GM21619 (cell line): ENCODE measurements at regions not wholly inside any gene's neighbourhood (a gene's known extent, or its start where the extent isn't known, plus 50 kb on each side); places are given as distances from the start of the nearest gene placed in this dataset.
"Not testable (repeated sequence)": the region's sequence is repeated elsewhere in the genome, so short reads cannot be mapped to it uniquely, and the experiment has no call there.

ENCODE experiments used
- ATAC-seq: cut with Tn5 transposase; IDR thresholded peaks from one replicate; pipeline ENCODE4 v1.9.1; 2021; ENCODE audit not compliant: unreplicated experiment

GRCh38 chr10:28354511-28354910 is 51.6 kb upstream of the MPP7 start:
- no peak for ATAC-seq

GRCh38 chr10:28355376-28355775 is 52.5 kb upstream of the MPP7 start:
- no peak for ATAC-seq

DNA sequence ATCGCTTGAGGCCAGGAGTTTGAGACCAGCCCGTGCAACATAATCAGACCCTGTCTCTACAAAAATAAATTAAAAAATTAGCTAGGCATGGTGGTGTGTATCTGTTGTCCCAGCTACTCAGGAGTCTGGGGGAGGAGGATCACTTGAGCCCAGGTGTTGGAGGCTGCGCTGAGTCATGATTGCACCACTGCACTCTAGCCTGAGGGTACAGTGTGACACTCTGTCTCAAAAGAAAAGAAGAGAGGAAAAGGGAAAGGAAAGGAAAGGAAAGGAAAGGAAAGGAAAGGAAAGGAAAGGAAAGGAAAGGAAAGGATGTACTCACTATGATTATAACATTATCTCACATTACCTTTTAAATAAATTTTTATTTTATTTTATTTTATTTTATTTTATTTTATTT is 56.5 kb upstream of the MPP7 start:
- no peak for ATAC-seq

- no peak for ATAC-seq
These were observed 57.3 kb upstream of the MPP7 start for GRCh38 chr10:28360175-28360574.

DNA sequence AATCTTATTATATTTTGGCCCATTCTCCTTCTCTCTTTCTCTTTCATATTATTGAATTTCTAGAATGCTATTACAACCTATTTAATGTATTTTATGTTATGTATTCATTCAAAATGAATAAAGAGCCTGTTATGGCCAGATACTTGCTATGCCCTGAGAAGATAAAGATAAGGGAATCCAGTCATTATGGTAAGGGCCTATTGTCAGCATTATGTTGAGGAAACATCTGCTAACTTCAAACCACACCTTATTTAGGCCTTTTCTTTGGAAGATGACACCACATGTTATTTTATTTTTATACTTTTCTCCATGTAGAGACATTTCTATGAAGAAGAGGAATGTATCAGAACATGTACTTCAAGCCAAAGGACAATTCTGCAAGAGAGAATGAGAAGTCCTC is 60.5 kb upstream of the MPP7 start:
- ATAC-seq = no peak

GRCh38 chr10:28365840-28366239 is 63.0 kb upstream of the MPP7 start:
- ATAC-seq = no peak

GRCh38 chr10:28366994-28367393 is 64.1 kb upstream of the MPP7 start:
- no peak for ATAC-seq

DNA sequence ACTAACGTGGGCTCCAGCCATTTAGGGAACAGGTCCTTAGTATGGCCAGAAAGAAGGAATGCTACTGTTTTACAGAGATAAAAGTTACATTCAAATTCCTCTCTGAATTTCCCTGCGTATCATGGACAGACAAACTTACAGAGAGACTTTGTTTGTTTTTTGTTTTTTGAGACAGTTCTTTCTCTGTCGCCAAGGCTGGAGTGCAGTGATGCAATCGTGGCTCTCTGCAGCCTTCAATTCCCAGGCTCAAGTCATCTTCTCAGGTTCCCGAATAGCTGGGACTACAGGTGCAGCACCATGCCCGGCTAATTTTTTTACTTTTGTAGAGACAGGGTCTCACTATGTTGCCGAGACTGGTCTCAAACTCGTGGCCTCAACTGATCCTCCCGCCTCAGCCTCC is 64.5 kb upstream of the MPP7 start:
- ATAC-seq = no peak

DNA sequence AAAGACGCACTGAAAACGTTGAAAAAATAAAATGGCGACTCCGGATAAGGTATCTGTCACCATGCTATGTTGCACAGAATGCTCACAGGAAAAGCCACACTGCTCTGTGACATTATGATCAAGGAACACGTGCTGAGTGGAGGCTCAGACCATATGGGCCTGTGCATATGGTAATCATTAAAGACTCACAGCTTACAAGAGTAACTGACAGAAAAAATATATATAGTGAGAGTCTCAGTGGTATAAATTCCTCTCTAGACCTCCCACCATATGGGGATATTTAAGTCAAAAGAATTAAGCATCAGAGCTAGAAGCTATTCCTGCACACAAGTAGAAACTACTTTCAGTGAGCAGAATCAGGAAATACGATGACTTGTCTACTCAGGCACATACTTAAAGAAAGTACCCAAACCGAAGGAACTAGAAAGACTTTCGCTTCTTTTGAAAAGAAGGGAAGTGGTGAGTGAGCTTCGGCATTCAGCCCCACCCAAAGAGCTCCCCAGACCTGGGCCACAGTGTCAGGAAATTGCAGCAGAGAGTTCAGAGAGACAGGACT is 65.1 kb upstream of the MPP7 start:
- ATAC-seq = peak; percentile 94

- ATAC-seq = no peak
These were observed 67.4 kb upstream of the MPP7 start for GRCh38 chr10:28370107-28370835.

- not testable (repeated sequence) for ATAC-seq
These were observed 68.8 kb upstream of the MPP7 start for GRCh38 chr10:28371638-28372037.

- no peak for ATAC-seq
These were observed 71.2 kb upstream of the MPP7 start for GRCh38 chr10:28374036-28374435.

- ATAC-seq = no peak
These were observed 72.8 kb upstream of the MPP7 start for GRCh38 chr10:28375399-28376354.

GRCh38 chr10:28378986-28379585 is 76.2 kb upstream of the MPP7 start:
- no peak for ATAC-seq

DNA sequence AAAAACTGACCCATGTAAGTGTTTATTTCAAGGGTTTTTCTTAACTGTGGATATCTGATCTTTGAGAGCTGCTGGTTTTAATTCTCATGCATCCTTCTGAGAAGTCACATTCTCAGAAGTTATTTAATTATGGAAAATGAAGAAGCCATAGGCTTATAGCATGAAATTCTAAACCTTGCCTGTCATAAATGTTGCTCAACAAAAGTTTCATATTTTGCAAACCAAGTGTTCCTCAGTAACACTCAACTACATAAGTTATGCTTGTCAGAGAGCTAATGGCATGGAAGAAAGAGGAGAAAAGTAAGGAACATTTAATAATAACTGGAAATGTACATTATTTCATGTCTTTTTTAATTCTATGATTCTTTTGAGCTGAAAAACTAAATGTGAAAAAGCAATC is 78.6 kb upstream of the MPP7 start:
- ATAC-seq = no peak

- peak; percentile 94 for ATAC-seq
These were observed 79.1 kb upstream of the MPP7 start for GRCh38 chr10:28381903-28382347.

- ATAC-seq = no peak
These were observed 79.8 kb upstream of the MPP7 start for GRCh38 chr10:28382525-28383269.

DNA sequence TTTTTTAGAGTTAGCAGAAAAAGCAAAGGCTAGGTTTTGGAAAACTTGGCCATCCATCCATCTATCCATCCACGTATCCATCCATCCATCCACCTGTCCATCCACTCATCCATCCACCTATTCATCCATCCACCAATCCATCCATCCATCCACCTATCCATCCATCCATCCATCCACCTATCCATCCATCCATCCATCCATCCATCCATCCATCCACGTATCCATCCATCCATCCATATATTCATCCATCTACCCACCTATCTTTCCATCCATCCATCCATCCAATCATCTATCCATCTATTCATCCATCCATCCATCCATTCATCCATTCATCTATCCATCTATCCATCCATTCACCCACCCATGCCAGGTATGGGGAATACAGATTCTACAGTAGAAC is 81.7 kb upstream of the MPP7 start:
- ATAC-seq = no peak

DNA sequence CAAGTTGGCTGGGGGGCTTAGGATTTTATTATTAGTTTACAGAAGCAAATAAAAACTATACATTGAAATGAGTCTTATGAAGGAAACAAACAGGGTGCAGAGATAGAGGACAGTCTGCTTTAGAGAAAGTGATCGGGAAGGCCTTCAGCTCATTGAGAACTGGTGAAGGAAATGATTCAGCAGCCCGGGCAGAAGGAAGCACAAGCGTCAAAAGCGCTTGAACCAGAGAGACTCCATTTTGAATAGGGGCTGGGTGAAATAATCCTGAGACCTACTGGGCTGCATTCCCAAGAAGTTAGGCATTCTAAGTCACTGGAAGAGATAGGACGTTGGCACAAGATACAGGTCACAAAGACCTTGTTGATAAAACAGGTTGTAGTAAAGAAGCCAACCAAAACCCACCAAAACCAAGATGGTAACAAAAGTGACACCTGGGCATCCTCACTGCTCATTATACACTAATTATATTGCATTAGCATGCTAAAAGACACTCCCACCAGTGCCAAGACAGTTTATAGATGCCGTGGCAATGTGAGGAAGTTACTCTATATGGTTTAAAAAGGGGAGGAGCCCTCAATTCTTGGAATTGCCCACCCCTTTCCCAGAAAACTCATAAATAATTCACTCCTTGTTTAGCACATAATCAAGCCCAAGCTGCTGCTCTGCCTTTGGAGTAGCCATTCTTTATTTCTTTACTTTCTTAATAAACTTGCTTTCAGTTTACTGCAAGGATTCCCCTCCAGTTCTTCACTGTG is 83.1 kb upstream of the MPP7 start:
- ATAC-seq = no peak

- no peak for ATAC-seq
These were observed 83.6 kb upstream of the MPP7 start for GRCh38 chr10:28386503-28386868.
